Ishikawa (cell line): ENCODE measurements at regions not wholly inside any gene's neighbourhood (a gene's known extent, or its start where the extent isn't known, plus 50 kb on each side); places are given as distances from the start of the nearest gene placed in this dataset.

ENCODE experiments used
- CEBPB ChIP-seq: IDR thresholded peaks from 2 replicates; pipeline ENCODE4 v1.6.1; 2012
- EGR1 ChIP-seq: IDR thresholded peaks from 2 replicates; pipeline ENCODE4 v1.6.1; 2012
- EP300 ChIP-seq: IDR thresholded peaks from 2 replicates; pipeline ENCODE4 v1.6.1; 2012; ENCODE audit warnings: borderline replicate concordance
- RAD21 ChIP-seq: IDR thresholded peaks from 2 replicates; pipeline ENCODE4 v1.6.1; 2012; ENCODE audit warnings: low read depth
- TF ChIP-seq, protein P1 (sequence below): IDR thresholded peaks from 2 replicates; pipeline ENCODE4 v1.6.1; 2012

DNA sequence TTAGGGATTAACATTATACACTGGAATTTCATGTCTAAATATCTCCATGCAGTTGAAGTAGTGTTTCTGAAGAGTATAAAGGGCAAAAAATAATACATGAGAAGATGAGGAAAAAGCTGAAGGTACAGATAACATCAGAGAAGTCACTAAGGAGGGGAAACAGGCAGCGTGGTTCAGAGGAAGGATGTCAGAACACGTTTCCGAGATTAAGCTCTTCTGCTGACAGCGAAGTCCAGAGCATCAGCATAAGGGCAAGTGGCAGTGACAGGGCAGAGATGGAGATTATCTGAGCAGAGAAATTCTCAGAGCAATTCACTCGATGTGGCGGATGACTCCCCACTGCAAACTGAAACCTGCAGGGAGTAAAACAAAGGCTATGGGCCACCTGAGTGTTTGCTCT is 443.2 kb upstream of the FRG1 start:
- TF ChIP-seq EP300, result no peak
- TF ChIP-seq, protein P1, sequence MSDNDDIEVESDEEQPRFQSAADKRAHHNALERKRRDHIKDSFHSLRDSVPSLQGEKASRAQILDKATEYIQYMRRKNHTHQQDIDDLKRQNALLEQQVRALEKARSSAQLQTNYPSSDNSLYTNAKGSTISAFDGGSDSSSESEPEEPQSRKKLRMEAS, result no peak
- TF ChIP-seq EGR1, result no peak
- no peak for TF ChIP-seq CEBPB
- TF ChIP-seq RAD21, result no peak
